Parathyroid adenoma (tissue), 2 donors: ENCODE measurements at regions not wholly inside any gene's neighbourhood (a gene's known extent, or its start where the extent isn't known, plus 50 kb on each side); places are given as distances from the start of the nearest gene placed in this dataset.
"Not testable (repeated sequence)": the region's sequence is repeated elsewhere in the genome, so short reads cannot be mapped to it uniquely, and the experiment has no call there.

ENCODE experiments used
- H2AFZ ChIP-seq: fragments of 300-600 bp; sonication (generic); one replicate; pipeline ENCODE4 v1.7.0; 2017; ENCODE audit warnings: antibody characterized with exemption, mild to moderate bottlenecking
- H3K27ac ChIP-seq: fragments of 300-600 bp; sonication (generic); one replicate; pipeline ENCODE4 v1.7.0; 2017
- H3K27me3 ChIP-seq: fragments of 300-600 bp; sonication (generic); one replicate; pipeline ENCODE4 v1.7.0; 2017; ENCODE audit warnings: low read length; ENCODE audit not compliant: control insufficient read depth, insufficient read depth
- H3K36me3 ChIP-seq: fragments of 300-600 bp; sonication (generic); one replicate; pipeline ENCODE4 v1.7.0; 2017; ENCODE audit warnings: low read length; ENCODE audit not compliant: control insufficient read depth, insufficient read depth
- H3K4me1 ChIP-seq: fragments of 300-600 bp; sonication (generic); one replicate; pipeline ENCODE4 v1.7.0; 2017; ENCODE audit warnings: control low read depth
- H3K4me2 ChIP-seq: fragments of 300-600 bp; sonication (generic); one replicate; pipeline ENCODE4 v1.7.0; 2017; ENCODE audit warnings: low read length
- H3K4me3 ChIP-seq: fragments of 300-600 bp; sonication (generic); one replicate; pipeline ENCODE4 v1.7.0; 2017; ENCODE audit warnings: low read depth, low read length
- H3K79me2 ChIP-seq: fragments of 300-600 bp; sonication (generic); one replicate; pipeline ENCODE4 v1.7.0; 2017; ENCODE audit warnings: control low read depth
- H3K9ac ChIP-seq: fragments of 300-600 bp; sonication (generic); one replicate; pipeline ENCODE4 v1.7.0; 2017; ENCODE audit warnings: mild to moderate bottlenecking
- H3K9me3 ChIP-seq: fragments of 300-600 bp; sonication (generic); one replicate; pipeline ENCODE4 v1.7.0; 2017; ENCODE audit warnings: low read length; ENCODE audit not compliant: control insufficient read depth
- TF ChIP-seq, protein P1 (sequence below): fragments of 300-600 bp; sonication (generic); IDR thresholded peaks from one replicate; pipeline ENCODE4 v1.7.0; 2017; ENCODE audit warnings: antibody characterized with exemption, mild to moderate bottlenecking
- donor health status: primary hyperparathyroidism.

GRCh38 chr5:167936944-167937634 is 354.4 kb upstream of the WWC1 start:
- no peak overlapping the region for H3K27ac ChIP-seq
- no peaks in the 10 kb centered on the region for H3K79me2 ChIP-seq
- H3K36me3 ChIP-seq, result no peaks in the 10 kb centered on the region
- H3K4me2 ChIP-seq, result no peak overlapping the region
- no peak overlapping the region for H3K9ac ChIP-seq
- no peak overlapping the region for H2AFZ ChIP-seq
- TF ChIP-seq, protein P1, sequence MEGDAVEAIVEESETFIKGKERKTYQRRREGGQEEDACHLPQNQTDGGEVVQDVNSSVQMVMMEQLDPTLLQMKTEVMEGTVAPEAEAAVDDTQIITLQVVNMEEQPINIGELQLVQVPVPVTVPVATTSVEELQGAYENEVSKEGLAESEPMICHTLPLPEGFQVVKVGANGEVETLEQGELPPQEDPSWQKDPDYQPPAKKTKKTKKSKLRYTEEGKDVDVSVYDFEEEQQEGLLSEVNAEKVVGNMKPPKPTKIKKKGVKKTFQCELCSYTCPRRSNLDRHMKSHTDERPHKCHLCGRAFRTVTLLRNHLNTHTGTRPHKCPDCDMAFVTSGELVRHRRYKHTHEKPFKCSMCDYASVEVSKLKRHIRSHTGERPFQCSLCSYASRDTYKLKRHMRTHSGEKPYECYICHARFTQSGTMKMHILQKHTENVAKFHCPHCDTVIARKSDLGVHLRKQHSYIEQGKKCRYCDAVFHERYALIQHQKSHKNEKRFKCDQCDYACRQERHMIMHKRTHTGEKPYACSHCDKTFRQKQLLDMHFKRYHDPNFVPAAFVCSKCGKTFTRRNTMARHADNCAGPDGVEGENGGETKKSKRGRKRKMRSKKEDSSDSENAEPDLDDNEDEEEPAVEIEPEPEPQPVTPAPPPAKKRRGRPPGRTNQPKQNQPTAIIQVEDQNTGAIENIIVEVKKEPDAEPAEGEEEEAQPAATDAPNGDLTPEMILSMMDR, result no peak
- H3K4me3 ChIP-seq, result no peak overlapping the region
- H3K27me3 ChIP-seq, result no peaks in the 10 kb centered on the region
- no peaks in the 10 kb centered on the region for H3K9me3 ChIP-seq
- H3K4me1 ChIP-seq, result no peaks in the 10 kb centered on the region

DNA sequence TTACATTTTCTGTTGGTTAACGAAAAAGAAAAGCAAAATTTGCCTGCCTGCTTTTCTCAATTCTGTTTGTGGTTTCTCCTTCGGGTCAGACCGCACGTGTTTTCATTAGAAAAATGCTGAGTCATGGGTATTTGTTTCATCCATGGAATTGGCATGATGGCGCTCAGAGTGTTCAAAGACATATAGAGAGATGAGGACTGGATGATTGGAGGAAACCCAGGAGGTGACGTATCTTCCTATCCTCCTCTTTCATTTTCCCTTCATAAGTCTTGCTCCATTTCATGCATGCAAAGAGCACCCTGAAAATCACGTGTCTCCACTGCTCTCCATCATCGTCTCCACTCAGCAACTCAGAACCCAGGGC is 353.8 kb upstream of the WWC1 start:
- H3K4me3 ChIP-seq, result no peak overlapping the region
- no peaks in the 10 kb centered on the region for H3K4me1 ChIP-seq
- no peaks in the 10 kb centered on the region for H3K27me3 ChIP-seq
- no peak overlapping the region for H2AFZ ChIP-seq
- no peak overlapping the region for H3K27ac ChIP-seq
- no peaks in the 10 kb centered on the region for H3K36me3 ChIP-seq
- no peaks in the 10 kb centered on the region for H3K79me2 ChIP-seq
- no peaks in the 10 kb centered on the region for H3K9me3 ChIP-seq
- H3K9ac ChIP-seq, result no peak overlapping the region
- no peak overlapping the region for H3K4me2 ChIP-seq
- TF ChIP-seq, protein P1, result no peak

GRCh38 chr5:167939686-167940085 is 351.8 kb upstream of the WWC1 start:
- H3K4me2 ChIP-seq, result no peak overlapping the region
- TF ChIP-seq, protein P1, result no peak
- no peaks in the 10 kb centered on the region for H3K4me1 ChIP-seq
- H3K9me3 ChIP-seq, result no peaks in the 10 kb centered on the region
- H3K27ac ChIP-seq, result no peak overlapping the region
- no peak overlapping the region for H2AFZ ChIP-seq
- H3K4me3 ChIP-seq, result no peak overlapping the region
- no peaks in the 10 kb centered on the region for H3K27me3 ChIP-seq
- H3K9ac ChIP-seq, result no peak overlapping the region
- no peaks in the 10 kb centered on the region for H3K79me2 ChIP-seq
- H3K36me3 ChIP-seq, result no peaks in the 10 kb centered on the region

DNA sequence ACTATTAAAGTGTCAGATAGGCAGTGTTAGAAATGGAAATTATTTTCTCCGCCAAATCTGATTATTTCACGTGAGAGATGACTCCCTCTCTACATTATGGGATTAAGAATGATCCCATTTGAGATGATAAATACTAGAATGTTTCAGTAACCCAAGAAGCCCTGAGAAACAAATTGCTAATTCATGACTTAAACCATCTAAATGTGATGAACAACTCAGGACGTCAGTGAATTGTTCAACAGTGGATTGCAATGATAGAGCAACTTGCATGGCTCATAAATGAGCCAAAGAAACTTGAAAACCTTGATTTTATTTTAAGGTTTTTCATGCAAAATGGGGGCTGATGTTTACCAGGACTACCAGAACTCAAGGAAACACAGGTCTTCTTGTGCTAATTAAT is 350.5 kb upstream of the WWC1 start:
- no peaks in the 10 kb centered on the region for H3K4me1 ChIP-seq
- H3K4me2 ChIP-seq, result no peak overlapping the region
- H2AFZ ChIP-seq, result no peak overlapping the region
- H3K36me3 ChIP-seq, result no peaks in the 10 kb centered on the region
- no peaks in the 10 kb centered on the region for H3K9me3 ChIP-seq
- H3K27me3 ChIP-seq, result no peaks in the 10 kb centered on the region
- H3K4me3 ChIP-seq, result no peak overlapping the region
- no peak overlapping the region for H3K27ac ChIP-seq
- TF ChIP-seq, protein P1, result no peak
- H3K9ac ChIP-seq, result no peak overlapping the region
- H3K79me2 ChIP-seq, result no peaks in the 10 kb centered on the region

DNA sequence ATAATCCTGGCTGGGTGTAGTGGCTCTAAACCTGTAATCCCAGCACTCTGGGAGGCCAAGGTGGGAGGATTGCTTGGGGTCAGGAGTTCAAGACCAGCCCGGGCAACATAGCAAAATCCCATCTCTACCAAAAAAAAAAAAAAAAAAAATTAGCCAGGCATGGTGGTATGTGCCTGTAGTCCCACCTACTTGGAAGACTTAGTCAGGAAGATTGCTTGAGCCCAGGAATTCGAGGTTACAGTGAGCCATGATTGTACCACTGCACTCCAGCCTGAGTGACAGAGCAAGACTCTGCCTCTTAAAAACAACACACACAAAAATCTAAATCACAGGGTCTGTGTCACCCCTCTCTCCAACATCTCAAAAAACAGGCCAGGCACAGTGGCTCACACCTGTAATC is 349.9 kb upstream of the WWC1 start:
- H3K79me2 ChIP-seq, H3K27ac ChIP-seq: not testable (repeated sequence)

More for the DNA sequence above, 349.9 kb upstream of the WWC1 start:
- H3K9me3 ChIP-seq, H3K9ac ChIP-seq, H3K4me2 ChIP-seq, H3K4me3 ChIP-seq, H3K36me3 ChIP-seq, H3K27me3 ChIP-seq, H3K4me1 ChIP-seq, H2AFZ ChIP-seq: not testable (repeated sequence)
